GM18502 (cell line): ENCODE measurements at regions not wholly inside any gene's neighbourhood (a gene's known extent, or its start where the extent isn't known, plus 50 kb on each side); places are given as distances from the start of the nearest gene placed in this dataset.
"Not testable (repeated sequence)": the region's sequence is repeated elsewhere in the genome, so short reads cannot be mapped to it uniquely, and the experiment has no call there.

Source experiments
- ATAC-seq: cut with Tn5 transposase; IDR thresholded peaks from one replicate; pipeline ENCODE4 v1.9.1; 2021; ENCODE audit warnings: mild to moderate bottlenecking; ENCODE audit not compliant: unreplicated experiment, poor library complexity

DNA sequence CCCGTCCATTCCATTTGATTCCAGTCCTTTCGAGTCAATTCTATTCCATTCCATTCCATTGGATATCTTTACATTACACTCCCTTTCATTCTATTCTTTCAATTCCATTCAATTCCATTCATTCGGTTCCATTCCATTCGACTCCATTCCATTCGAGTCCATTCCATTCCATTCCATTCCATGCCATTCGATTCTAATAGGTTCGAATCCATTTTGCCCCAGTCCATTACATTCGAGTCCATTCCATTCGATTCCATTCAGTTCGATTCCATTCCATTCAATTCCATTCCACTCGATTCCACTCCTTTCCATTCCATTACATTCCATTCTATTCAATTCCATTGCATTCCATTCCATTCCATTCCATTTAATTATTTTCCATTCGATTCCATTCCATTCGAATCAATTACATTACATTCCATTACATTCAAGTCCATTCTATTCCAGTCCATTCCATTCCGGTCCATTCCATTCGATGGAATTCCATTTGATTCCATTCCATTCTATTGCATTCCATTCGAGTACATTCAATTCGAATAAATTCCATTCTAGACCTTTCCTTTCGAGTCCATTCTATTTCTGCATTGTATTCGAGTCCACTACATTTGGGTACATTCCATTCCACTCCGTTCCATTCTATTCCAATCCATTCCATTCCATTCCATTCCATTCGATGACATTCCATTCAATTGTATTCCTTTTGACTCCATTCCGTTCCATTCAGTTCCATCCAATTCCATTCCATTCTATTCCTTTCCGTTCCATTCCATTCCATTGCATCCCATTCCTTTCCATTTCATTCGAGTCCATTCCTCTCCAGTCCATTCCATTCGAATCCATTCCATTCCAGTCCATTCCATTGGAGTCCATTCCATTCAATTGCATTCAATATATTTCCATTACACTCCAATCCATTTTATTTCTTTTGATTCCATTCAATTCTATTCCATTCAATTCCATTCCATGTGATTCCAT is 2604.8 kb upstream of the TPTE start:
- ATAC-seq, result no peak

DNA sequence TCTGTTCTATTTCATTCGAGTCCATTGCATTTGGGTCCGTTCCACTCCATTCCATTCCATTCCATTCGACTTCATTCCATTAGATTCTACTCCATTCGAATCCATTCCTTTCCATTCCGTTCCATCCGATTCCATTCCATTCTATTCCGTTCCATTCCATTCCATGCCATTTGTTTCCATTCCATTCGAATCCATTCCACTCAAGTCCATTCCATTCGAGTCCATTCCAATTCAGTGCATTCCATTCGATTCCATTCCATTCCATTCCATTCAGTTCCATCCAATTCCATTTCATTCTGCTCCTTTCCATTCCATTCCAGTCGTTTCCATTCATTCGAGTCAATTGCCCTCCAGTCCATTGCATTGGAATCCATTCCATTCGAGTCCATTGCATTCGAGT is 2603.7 kb upstream of the TPTE start:
- no peak for ATAC-seq

DNA sequence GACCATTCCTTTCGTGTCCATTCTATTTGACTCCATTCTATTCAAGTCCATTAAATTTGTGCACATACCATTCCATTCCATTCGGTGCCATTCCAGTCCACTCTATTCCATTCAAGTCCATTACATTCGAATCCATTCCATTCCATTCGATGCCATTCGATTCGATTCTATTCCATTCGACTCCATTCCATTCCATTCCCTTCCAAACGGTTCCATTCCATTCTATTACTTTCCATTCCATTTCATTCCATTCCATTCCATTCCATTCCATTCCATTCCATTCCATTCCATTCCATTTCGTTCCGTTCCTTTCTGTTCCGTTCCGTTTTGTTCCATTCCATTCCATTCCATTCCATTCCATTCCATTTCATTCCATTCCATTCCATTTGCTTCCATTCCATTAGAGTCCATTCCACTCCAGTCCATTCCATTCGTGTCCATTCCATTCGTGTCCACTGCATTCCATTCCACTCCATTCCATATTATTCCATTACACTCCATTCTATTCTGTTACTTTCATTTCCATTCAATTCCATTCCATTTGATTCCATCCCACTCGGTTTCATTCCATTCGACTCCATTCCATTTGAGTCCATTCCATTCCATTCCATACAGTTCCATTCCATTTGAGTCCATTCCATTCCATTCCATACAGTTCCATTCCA is 2595.3 kb upstream of the TPTE start:
- ATAC-seq, result peak; percentile 54

DNA sequence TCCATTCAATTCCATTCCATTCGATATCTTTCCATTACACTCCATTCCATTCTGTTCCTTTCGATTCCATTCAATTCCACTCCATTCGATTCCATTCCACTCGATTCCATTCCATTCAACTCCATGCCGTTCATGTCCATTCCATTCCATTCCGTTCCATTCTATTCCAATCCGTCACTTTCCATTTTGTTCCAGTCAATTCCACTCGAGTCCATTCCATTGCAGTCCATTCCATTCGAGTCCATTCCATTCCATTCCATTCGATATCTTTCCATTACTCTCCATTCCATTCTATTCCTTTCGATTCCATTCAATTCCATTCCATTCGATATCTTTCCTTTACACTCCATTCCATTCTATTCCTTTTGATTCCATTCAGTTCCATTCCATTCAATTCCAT is 2592.9 kb upstream of the TPTE start:
- ATAC-seq, result not testable (repeated sequence)

DNA sequence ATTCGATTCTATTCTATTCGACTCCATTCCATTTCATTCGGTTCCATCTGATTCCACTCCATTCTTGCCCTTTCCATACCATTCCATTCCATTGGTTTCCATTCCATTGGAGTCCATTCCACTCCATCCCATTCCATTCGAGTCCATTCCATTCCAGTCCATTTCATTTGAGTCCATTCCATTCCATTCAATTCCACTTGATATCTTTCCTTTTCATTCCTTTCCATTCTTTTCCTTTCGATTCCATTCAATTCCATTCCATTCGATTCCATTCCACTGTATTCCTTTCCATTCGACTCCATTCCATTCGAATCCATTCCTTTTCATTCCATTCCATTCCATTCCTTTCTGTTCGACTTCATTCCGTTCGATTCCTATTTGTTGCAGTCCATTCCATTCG is 2591.8 kb upstream of the TPTE start:
- ATAC-seq, result not testable (repeated sequence)

DNA sequence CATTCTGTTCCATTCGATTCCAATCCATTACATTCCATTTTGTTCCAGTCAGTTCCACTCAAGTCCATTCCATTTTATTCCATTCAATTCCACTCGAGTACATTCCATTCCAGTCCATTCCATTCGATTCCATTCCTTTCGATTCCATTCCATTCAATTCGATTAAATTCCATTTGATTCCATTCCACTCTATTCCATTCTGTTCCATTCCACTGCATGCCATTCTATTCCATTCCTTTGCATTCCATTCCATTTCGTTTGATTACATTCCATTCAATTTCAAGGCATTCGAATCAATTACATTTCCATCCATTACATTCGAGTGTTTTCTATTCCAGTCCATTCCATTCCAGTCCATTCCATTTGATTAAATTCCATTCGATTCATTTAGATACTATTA is 2590.9 kb upstream of the TPTE start:
- ATAC-seq, result not testable (repeated sequence)

DNA sequence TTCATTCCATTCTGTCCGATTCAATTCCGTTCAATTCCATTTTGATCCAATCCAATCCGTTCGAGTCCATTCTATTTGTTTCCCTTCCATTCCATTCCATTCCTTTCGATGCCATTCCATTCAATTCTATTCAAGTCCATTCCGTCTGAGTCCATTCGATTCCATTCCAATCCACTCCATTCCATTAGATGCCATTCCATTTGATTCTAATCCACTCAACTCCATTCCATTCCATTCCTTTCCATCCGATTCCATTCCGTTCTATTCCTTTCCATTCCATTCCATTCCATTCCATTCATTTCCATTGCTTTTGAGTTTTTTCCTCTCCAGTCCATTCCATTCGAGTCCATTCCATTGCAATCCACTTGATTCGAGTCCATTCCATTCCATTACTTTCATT is 2589.3 kb upstream of the TPTE start:
- not testable (repeated sequence) for ATAC-seq

DNA sequence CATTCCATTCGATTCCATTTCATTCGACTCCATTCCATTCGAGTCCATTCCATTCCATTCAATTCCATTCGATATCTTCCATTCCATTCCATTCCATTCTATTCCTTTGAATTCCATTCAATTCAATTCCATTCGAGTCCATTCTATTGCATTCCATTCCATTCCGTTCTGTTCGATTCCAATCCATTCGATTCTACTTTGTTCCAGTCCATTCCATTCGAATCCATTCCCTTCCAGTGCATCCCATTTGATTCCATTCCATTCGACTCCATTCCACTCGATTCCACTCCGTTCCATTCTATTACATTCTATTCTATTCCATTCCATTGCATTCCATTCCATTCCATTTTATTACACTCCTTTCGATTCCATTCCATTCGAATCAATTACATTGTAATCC is 2588.5 kb upstream of the TPTE start:
- not testable (repeated sequence) for ATAC-seq

DNA sequence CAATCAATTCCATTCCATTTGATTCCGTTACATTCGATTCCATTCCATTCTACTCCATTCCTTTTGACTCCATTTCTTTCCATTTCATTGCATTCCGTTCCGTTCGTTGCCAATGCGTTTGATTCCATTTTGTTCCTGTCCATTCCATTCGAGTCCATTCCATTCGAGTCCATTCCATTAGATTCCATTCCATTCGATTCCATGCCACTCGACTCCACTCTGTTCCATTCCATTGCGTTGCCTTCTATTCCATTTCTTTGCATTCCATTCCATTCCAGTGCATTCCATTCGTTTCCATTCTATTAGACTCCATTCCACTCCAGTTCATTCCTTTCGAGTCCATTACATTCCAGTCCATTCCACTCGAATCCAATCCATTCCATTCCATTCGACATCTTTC is 2587.5 kb upstream of the TPTE start:
- ATAC-seq, result no peak

DNA sequence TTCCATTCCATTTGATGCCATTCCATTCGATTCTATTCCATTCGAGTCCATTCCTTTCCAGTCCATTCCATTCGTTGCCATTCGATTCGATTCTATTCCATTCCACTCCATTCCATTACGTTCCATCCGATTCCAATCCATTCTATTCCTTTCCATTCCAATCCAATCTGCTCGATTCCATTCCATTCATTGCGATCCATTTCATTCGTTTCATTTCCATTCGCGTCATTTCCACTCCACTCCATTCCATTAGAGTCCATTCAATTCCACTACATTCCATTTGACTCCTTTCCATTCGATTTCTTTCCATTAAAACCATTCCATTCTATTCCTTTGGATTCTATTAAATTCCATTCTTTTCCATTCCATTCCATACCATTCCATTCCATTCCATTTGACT is 2584.1 kb upstream of the TPTE start:
- not testable (repeated sequence) for ATAC-seq

DNA sequence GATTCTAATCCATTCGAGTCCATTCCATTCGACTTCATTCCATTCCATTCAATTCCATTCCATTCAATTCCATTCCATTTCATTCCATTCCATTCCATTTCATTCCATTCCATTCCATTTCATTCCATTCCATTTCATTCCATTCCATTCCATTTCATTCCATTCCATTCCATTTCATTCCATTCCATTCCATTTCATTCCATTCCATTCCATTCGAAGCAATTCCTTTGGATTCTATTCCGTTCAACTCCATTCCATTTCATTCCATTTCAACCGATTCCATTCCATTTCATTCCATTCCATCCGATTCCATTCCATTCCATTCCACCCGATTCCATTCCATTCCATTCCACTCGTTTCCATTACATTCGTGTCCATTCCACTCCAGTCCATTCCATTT is 2583.2 kb upstream of the TPTE start:
- not testable (repeated sequence) for ATAC-seq

DNA sequence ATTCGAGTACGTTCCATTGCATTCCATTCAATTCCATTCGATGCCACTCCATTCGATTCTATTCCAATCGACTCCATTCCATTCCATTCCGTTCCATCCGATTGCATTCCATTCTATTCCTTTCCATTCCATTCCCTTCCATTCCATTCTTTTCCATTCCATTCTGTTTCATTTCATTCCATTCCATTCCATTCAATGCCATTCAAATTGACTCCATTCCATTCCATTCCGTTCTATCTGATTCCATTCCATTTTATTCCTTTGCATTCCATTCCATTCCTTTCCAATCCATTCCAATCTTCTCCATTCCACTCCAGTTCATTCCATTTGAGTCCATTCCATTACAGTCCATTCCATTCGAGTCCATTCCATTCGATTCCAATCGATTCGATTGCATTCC is 2580.0 kb upstream of the TPTE start:
- not testable (repeated sequence) for ATAC-seq

DNA sequence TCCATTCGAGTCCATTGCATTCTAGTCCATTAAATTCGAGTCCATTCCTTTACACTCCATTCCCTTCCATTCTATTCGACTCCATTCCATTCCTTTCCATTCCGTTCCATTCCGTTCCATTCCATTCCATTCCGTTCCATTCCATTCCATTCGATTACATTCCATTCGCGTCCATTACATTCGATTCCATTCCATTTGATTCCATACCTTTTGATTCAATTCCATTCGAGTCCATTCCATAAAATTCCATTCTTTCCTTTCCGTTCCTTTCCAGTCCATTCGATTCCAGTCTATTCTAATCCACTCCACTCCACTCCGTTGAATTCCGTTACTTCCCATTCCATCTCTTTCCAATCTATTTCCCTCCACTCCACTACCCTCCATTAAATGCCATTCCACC is 2579.2 kb upstream of the TPTE start:
- ATAC-seq, result not testable (repeated sequence)

DNA sequence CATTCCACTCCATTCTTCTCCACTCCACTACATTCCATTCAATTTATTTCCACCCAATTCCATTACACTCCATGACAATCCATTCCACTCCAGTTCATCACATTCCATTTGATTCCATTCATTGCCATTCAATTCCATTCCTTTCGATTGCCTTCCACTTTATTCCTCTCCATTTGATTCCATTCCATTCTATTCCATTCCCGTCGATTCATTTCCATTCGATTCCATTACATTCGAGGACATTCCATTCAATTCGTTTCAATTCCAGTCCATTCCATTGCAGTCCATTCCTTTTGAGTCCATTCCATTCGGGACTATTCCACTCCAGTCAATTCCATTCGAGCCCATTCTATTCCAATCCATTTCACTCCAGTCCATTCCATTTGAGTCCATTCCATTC is 2577.8 kb upstream of the TPTE start:
- ATAC-seq, result not testable (repeated sequence)

DNA sequence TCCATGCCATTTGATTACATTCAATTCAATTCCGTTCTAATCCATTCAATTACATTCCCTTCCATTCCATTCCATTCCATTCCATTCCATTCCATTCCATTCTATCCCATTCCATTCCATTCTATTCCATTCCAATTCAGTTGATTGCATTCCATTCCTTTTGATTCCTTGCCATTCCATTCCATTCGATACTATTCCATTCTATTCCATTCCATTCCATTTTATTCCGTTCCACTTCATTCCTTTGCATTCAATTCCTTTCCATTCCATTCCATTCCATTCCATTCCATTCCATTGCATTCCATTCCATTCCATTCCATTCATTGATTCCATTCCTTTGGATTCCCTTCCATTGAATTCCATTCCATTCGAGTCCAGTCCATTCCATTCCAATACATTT is 2574.0 kb upstream of the TPTE start:
- ATAC-seq, result no peak

DNA sequence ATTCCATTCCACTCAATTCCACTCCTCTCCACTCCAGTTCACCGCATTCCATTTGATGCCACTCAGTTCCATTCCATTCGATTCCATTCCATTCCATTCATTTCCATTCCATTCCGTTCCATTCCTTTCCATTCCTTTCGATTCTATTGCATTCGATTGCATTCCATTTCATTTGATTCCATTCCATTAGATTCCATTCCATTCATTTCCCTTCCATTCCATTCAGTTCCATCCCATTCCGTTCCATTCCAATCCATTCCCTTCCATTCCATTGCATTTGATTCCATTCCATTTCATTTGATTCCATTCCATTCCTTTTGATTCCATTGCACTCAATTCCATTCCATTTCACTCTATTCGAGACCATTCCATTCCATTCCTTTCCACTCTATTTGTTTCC is 2572.7 kb upstream of the TPTE start:
- ATAC-seq, result not testable (repeated sequence)

DNA sequence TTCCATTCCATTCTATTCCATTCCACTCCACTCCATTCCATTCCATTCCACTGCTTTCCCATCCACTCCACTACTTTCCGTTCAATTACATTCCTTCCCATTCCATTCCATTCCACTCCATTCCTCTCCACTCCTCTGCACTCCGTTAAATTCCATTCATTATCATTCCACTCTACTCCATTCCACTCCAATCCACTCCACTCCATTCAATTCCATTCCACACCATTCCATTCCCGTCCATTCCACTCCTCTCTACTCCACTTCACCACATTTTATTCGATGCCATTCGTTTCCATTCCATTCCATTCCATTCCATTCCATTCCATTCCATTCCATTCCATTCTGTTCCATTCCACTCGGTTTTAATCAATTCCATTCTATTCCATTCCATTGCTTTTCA is 2571.5 kb upstream of the TPTE start:
- ATAC-seq, result not testable (repeated sequence)

DNA sequence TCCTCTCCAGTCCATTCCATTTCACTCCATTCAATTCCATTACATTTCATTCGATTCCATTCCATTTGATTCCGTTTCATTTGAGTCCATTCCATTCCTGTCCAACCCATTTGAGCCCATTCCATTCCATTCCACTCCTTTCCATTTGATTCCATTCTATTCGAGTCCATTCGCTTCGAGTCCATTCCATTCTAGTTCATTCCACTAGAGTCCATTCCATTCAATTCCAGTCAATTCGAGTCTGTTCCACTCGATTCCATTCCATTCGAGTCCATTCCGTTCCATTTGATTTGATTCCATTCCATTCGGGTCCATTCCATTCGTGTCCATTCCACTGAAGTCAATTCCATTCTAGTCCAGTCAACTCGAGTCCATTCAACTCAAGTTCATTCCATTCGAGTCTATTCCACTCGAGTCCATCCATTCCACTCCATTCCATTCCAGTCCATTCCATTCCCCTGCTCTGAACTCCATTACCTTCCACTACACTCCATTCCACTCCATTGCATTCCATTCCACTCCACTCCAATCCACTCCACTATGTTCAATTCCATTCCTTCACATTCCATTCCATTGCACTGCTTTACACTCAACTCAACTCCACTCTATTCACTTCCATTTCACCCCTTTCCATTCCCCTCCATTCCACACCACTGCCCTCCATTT is 2569.4 kb upstream of the TPTE start:
- ATAC-seq, result no peak

DNA sequence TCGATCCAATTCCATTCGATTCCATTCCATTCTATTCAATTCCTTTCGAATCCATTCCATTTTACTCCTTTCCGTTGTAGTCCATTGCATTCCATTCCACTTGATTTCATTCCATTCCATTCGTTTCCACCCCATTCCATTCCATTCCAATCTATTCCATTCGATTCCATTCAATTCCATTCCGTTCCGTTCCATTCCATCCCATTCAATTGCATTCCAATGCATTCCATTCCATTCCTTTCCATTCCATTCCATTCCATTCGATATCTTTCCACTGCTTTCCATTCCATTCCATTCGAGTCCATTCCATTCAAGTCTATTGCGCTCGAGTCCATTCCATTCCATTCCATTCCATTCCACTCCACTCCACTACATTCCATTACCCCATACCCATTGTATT is 2568.7 kb upstream of the TPTE start:
- ATAC-seq, result no peak

DNA sequence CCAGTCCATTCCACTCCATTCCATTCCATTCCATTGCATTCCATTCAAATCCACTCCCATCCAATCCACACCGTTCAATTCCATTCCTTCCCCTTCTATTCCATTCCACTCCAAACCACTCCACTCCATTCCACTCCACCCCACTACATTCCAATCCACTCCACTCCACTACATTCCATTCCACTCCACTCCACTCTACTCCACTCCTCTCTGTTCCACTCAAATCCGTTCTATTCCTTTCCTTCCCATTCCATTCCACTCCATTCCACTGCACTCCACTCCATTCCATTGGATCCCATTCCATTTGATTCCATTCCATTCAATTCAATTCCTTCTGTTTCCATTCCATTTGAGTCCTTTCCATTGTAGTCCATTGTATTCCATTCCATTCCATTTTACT is 2568.3 kb upstream of the TPTE start:
- ATAC-seq, result no peak
